Neuronal stem cell (in vitro differentiated cells): ENCODE measurements at regions not wholly inside any gene's neighbourhood (a gene's known extent, or its start where the extent isn't known, plus 50 kb on each side); places are given as distances from the start of the nearest gene placed in this dataset.

Experiments
- DNase-seq: peaks from one replicate; pipeline ENCODE4 v3.0.0-alpha.2; 2013; ENCODE audit warnings: low spot score
- H2AFZ ChIP-seq: one replicate; pipeline ENCODE4 v1.6.1; 2013; ENCODE audit warnings: mild to moderate bottlenecking, low read length, inconsistent platforms
- H2AK5ac ChIP-seq: 2 replicates; pipeline ENCODE4 v1.6.1; 2013; ENCODE audit warnings: low read depth, mild to moderate bottlenecking, inconsistent platforms, low read length, moderate library complexity, mixed read lengths
- H2BK120ac ChIP-seq: 2 replicates; pipeline ENCODE4 v1.6.1; 2013; ENCODE audit warnings: low read depth, mild to moderate bottlenecking, inconsistent platforms, low read length, moderate library complexity, mixed read lengths
- H2BK12ac ChIP-seq: one replicate; pipeline ENCODE4 v1.6.1; 2013; ENCODE audit warnings: low read length, inconsistent platforms
- H2BK15ac ChIP-seq: 2 replicates; pipeline ENCODE4 v1.6.1; 2013; ENCODE audit warnings: mild to moderate bottlenecking, low read length, inconsistent platforms, mixed read lengths
- H2BK5ac ChIP-seq: one replicate; pipeline ENCODE4 v1.6.1; 2013; ENCODE audit warnings: inconsistent platforms, mild to moderate bottlenecking, low read length, moderate library complexity
- H3K14ac ChIP-seq: one replicate; pipeline ENCODE4 v1.6.1; 2013; ENCODE audit warnings: low read length, inconsistent platforms
- H3K18ac ChIP-seq: 2 replicates; pipeline ENCODE4 v1.6.1; 2013; ENCODE audit warnings: low read length, inconsistent platforms
- H3K23ac ChIP-seq: 2 replicates; pipeline ENCODE4 v1.6.1; 2013; ENCODE audit warnings: low read depth, mild to moderate bottlenecking, mixed read lengths, low read length, inconsistent platforms; ENCODE audit not compliant: poor library complexity
- H3K27ac ChIP-seq: replicated peaks from 3 replicates; pipeline ENCODE4 v1.5.1; 2013; ENCODE audit warnings: low read length, inconsistent platforms
- H3K27me3 ChIP-seq, 3 experiments: 2 replicates each; pipeline ENCODE4 v1.6.1; 2013; ENCODE audit warnings: low read length in 3 of 3, mild to moderate bottlenecking in 2 of 3, inconsistent platforms in 1 of 3, low read depth in 1 of 3, mixed read lengths in 1 of 3, moderate library complexity in 1 of 3; ENCODE audit not compliant: control insufficient read depth in 3 of 3, insufficient read depth in 3 of 3
- H3K36me3 ChIP-seq, 2 donors: replicated peaks in 1 of 2; 2 replicates each; pipeline ENCODE4 v1.6.1; 2013; ENCODE audit warnings: low read length in 2 of 2; ENCODE audit not compliant: control insufficient read depth in 2 of 2, insufficient read depth in 2 of 2
- H3K4ac ChIP-seq: 2 replicates; pipeline ENCODE4 v1.6.1; 2013; ENCODE audit warnings: inconsistent platforms, mild to moderate bottlenecking, low read length, moderate library complexity
- H3K4me1 ChIP-seq, 2 donors: 1 replicate in 1 of 2; 2 replicates in 1 of 2; pipeline ENCODE4 v1.6.1; 2013; ENCODE audit warnings: low read length in 2 of 2, low read depth in 1 of 2; ENCODE audit not compliant: control insufficient read depth in 2 of 2, insufficient read depth in 1 of 2
- H3K4me2 ChIP-seq: one replicate; pipeline ENCODE4 v1.6.1; 2013; ENCODE audit warnings: mild to moderate bottlenecking, low read length, inconsistent platforms; ENCODE audit not compliant: insufficient read depth, poor library complexity, severe bottlenecking
- H3K4me3 ChIP-seq, 2 donors: 2 replicates each; pipeline ENCODE4 v1.5.1; 2013; ENCODE audit warnings: low read length in 2 of 2, mild to moderate bottlenecking in 2 of 2, inconsistent platforms in 1 of 2, moderate library complexity in 1 of 2
- H3K79me1 ChIP-seq: one replicate; pipeline ENCODE4 v1.6.1; 2013; ENCODE audit warnings: low read depth, mild to moderate bottlenecking, inconsistent platforms, low read length, moderate library complexity
- H3K9ac ChIP-seq: one replicate; pipeline ENCODE4 v1.6.1; 2013; ENCODE audit warnings: mild to moderate bottlenecking, low read depth, low read length, inconsistent platforms; ENCODE audit not compliant: poor library complexity
- H3K9me3 ChIP-seq, 2 donors: replicated peaks in 1 of 2; 2 replicates each; pipeline versions ENCODE3 to v1.6.1; 2013; ENCODE audit warnings: low read length in 2 of 2, mild to moderate bottlenecking in 2 of 2, inconsistent platforms in 1 of 2, low read depth in 1 of 2, mixed read lengths in 1 of 2, moderate library complexity in 1 of 2; ENCODE audit not compliant: control insufficient read depth in 2 of 2, insufficient read depth in 1 of 2
- H4K8ac ChIP-seq: one replicate; pipeline ENCODE4 v1.6.1; 2013; ENCODE audit warnings: low read depth, mild to moderate bottlenecking, inconsistent platforms, low read length, moderate library complexity
- H4K91ac ChIP-seq: one replicate; pipeline ENCODE4 v1.6.1; 2013; ENCODE audit warnings: low read length, low read depth, mild to moderate bottlenecking, inconsistent platforms; ENCODE audit not compliant: poor library complexity
- WGBS, 2 donors: extraction: QIAGEN DNeasy Blood & Tissue Kit; methylation state at CpG; one replicate each; pipeline ENCODE4 v1.1.7; 2013; ENCODE audit warnings: missing lambda C conversion rate in 2 of 2, mixed read lengths in 1 of 2; ENCODE audit not compliant: insufficient read length in 2 of 2, insufficient replicate concordance in 1 of 2; ENCODE audit errors: extremely low coverage in 2 of 2; 5-methylcytosine and 5-hydroxymethylcytosine counted together

DNA sequence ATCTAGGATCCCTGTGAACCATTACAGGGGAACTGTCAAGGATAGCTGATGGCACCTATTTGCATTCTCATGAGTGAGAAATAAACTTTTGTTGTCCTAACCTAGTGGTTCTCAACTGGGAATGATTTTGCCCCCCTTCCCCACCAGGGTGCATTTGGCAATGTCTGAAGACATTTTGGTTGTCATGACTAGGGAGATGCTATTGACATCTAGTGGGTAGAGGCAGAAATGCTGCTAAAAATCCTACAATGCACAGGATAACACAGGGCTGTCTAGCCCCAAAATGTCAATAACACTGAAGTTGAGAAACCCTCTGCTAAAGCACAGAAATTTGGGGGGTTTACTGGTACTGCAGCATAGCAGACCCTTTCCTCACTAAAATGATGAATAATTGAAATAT is 140.9 kb upstream of the SRRM4 start:
- no peak overlapping the region for H3K4me2 ChIP-seq
- no peaks in the 10 kb centered on the region for H3K79me1 ChIP-seq
- no peaks in the 10 kb centered on the region for H3K36me3 ChIP-seq
- H3K27me3 ChIP-seq: no peaks in the 10 kb centered on the region
- no peak overlapping the region for H2BK5ac ChIP-seq
- H2BK12ac ChIP-seq: no peak overlapping the region
- no peak overlapping the region for H2AK5ac ChIP-seq
- H3K27ac ChIP-seq: no peak overlapping the region
- H3K23ac ChIP-seq: no peak overlapping the region
- no peak overlapping the region for H4K91ac ChIP-seq
- H2BK120ac ChIP-seq: no peak overlapping the region
- no peak overlapping the region for H3K9ac ChIP-seq
- no peak overlapping the region for H3K14ac ChIP-seq
- no peak overlapping the region for H3K4me3 ChIP-seq
- H3K18ac ChIP-seq: no peak overlapping the region
- no peak for DNase-seq
- no peak overlapping the region for H4K8ac ChIP-seq
- no peaks in the 10 kb centered on the region for H3K4me1 ChIP-seq
- no peak overlapping the region for H3K4ac ChIP-seq
- no peak overlapping the region for H2BK15ac ChIP-seq
- H2AFZ ChIP-seq: no peak overlapping the region
- no peaks in the 10 kb centered on the region for H3K9me3 ChIP-seq

- no peak overlapping the region for H2BK5ac ChIP-seq
- no peak overlapping the region for H4K91ac ChIP-seq
- no peak overlapping the region for H4K8ac ChIP-seq
- no peak overlapping the region for H3K4me3 ChIP-seq
- H2BK15ac ChIP-seq: no peak overlapping the region
- no peaks in the 10 kb centered on the region for H3K36me3 ChIP-seq
- no peak overlapping the region for H3K27ac ChIP-seq
- H3K9ac ChIP-seq: no peak overlapping the region
- H3K4me1 ChIP-seq: no peaks in the 10 kb centered on the region
- no peak overlapping the region for H2BK120ac ChIP-seq
- no peak overlapping the region for H2AK5ac ChIP-seq
- H2BK12ac ChIP-seq: no peak overlapping the region
- no peak overlapping the region for H2AFZ ChIP-seq
- H3K79me1 ChIP-seq: no peaks in the 10 kb centered on the region
- DNase-seq: no peak
- H3K18ac ChIP-seq: no peak overlapping the region
- no peak overlapping the region for H3K4me2 ChIP-seq
- H3K4ac ChIP-seq: no peak overlapping the region
- no peaks in the 10 kb centered on the region for H3K27me3 ChIP-seq
- H3K9me3 ChIP-seq: no peaks in the 10 kb centered on the region
- H3K14ac ChIP-seq: no peak overlapping the region
- H3K23ac ChIP-seq: no peak overlapping the region
Measured at GRCh38 chr12:118840878-118841277, 140.5 kb upstream of the SRRM4 start.

- no peak overlapping the region for H3K23ac ChIP-seq
Measured at GRCh38 chr12:118841588-118841987, 139.8 kb upstream of the SRRM4 start.

GRCh38 chr12:118842866-118843265 is 138.5 kb upstream of the SRRM4 start:
- Histone ChIP-seq H3K4me2 (no peak overlapping the region), H3K18ac (peak overlapping the region; percentile 80), H3K36me3 (no peaks in the 10 kb centered on the region), H4K8ac (no peak overlapping the region), H3K4ac (no peak overlapping the region), H2BK120ac (no peak overlapping the region), H3K27ac (no peak overlapping the region), H3K4me1 (no peaks in the 10 kb centered on the region), H3K9me3 (no peaks in the 10 kb centered on the region), H2BK12ac (no peak overlapping the region), H2AFZ (no peak overlapping the region), H3K27me3 (no peaks in the 10 kb centered on the region), H3K4me3 (no peak overlapping the region), H4K91ac (no peak overlapping the region), H3K23ac (no peak overlapping the region), H2BK15ac (no peak overlapping the region), H3K9ac (peak overlapping the region; percentile 25), H3K14ac (peak overlapping the region; percentile 32), H3K79me1 (no peaks in the 10 kb centered on the region), H2BK5ac (no peak overlapping the region), H2AK5ac (no peak overlapping the region)
- no CpG with 5 or more reads among the region's 2 CpGs for WGBS, 2 donors
- no peak for DNase-seq

More at GRCh38 chr12:118841588-118841987, 139.8 kb upstream of the SRRM4 start:
- H3K14ac ChIP-seq: no peak overlapping the region
- no peak overlapping the region for H3K4me2 ChIP-seq
- H2BK120ac ChIP-seq: no peak overlapping the region
- H3K4me3 ChIP-seq: no peak overlapping the region
- H3K18ac ChIP-seq: no peak overlapping the region
- no peaks in the 10 kb centered on the region for H3K27me3 ChIP-seq
- H3K4ac ChIP-seq: no peak overlapping the region
- no peak overlapping the region for H2AFZ ChIP-seq
- no peak overlapping the region for H4K91ac ChIP-seq
- no peaks in the 10 kb centered on the region for H3K79me1 ChIP-seq
- H3K27ac ChIP-seq: no peak overlapping the region
- H2BK5ac ChIP-seq: no peak overlapping the region
- no peaks in the 10 kb centered on the region for H3K36me3 ChIP-seq
- H2AK5ac ChIP-seq: no peak overlapping the region
- no peaks in the 10 kb centered on the region for H3K4me1 ChIP-seq
- H2BK12ac ChIP-seq: no peak overlapping the region
- no peak overlapping the region for H2BK15ac ChIP-seq
- no peaks in the 10 kb centered on the region for H3K9me3 ChIP-seq
- H3K9ac ChIP-seq: no peak overlapping the region
- WGBS, 2 donors: no CpG with 5 or more reads among the region's 6 CpGs
- no peak for DNase-seq
- H4K8ac ChIP-seq: no peak overlapping the region
